Gastroesophageal sphincter (tissue), 3 donors: ENCODE measurements at regions not wholly inside any gene's neighbourhood (a gene's known extent, or its start where the extent isn't known, plus 50 kb on each side); places are given as distances from the start of the nearest gene placed in this dataset.

Experiments
- CTCF ChIP-seq, 4 experiments: fragments of 200-600 bp in 2 of 4; fragments of 450-650 bp in 2 of 4; sonication (generic) in 1 of 4; IDR thresholded peaks; one replicate each; pipeline ENCODE4 v1.5.1; 2017 to 2019; ENCODE audit warnings: antibody characterized with exemption in 4 of 4, mild to moderate bottlenecking in 2 of 4, moderate library complexity in 2 of 4
- POLR2A ChIP-seq, 2 donors: fragments of 450-650 bp; IDR thresholded peaks; one replicate each; pipeline ENCODE4 v1.6.1; 2017; ENCODE audit warnings: antibody characterized with exemption in 2 of 2, mild to moderate bottlenecking in 2 of 2, moderate library complexity in 1 of 2
- POLR2AphosphoS5 ChIP-seq: sonication (generic); formaldehyde crosslinking; IDR thresholded peaks from one replicate; pipeline ENCODE4 v1.6.1; 2017; ENCODE audit warnings: antibody characterized with exemption

GRCh38 chr2:192500550-192501200, 305.9 kb upstream of the TMEFF2 start:
- TF ChIP-seq CTCF (IDR thresholded peaks at IDR 0.05) (no peak), POLR2A (IDR thresholded peaks at IDR 0.05) (no peak), POLR2AphosphoS5 (no peak)
